ENCODE measurements at regions not wholly inside any gene's neighbourhood (a gene's known extent, or its start where the extent isn't known, plus 50 kb on each side); places are given as distances from the start of the nearest gene placed in this dataset.

DNA sequence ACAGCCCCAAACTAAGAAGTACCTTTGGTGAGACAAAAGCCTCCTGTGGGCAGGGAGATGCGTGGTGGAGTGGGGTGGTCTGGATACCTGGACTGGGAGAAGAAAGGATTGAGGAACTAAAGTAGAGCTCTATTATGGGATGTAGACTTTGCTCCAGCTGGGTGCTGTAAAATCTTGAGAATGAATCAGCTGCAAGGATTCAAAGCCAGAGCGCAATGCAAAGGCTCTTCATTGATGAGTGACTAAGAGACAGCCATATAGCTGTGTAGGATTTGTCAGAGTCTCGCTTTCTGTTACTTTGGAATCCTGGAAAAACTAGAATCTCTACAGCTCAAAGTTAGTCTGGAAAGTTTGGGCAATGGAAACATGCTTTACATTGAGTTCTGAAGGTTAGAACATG is 159.9 kb downstream of the TAF11L14 start:
- DNase-seq (ENCODE audit: low read depth in 1 of 2, low spot score in 1 of 2), result no peak

DNA sequence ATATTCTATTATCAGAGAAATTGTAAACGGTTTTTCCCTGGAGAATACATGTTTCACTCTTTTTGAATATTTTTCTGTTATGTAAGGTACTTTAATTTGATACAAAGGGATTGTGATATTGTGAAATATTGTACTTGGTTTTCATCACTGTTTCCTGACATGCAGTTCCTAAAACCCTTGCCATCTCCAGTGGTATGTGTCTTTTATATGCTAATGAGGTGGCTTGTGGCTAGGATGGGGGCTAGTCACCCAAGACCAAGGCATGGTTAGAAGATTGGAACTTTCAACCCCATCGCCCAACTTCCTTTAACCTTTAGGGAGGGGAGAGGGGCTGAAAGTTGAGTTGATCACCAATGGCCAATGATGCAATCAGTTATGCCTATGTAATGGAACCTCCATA is 160.6 kb downstream of the TAF11L14 start:
- DNase-seq (ENCODE audit: low read depth in 1 of 2, low spot score in 1 of 2), result peak; percentile 68 to 72
- TF ChIP-seq SPI1 (IDR thresholded peaks at IDR 0.05; ENCODE audit: borderline replicate concordance, low read depth), result peak; percentile 52; the same call in 1 of the 2 replicates
- TF ChIP-seq GABPA (IDR thresholded peaks at IDR 0.05; ENCODE audit: low read depth), result no peak
- no peak overlapping the region for H3K27ac ChIP-seq (replicated peaks)

More for the DNA sequence above, 159.9 kb downstream of the TAF11L14 start:
- no peaks in the 10 kb centered on the region for H3K27me3 ChIP-seq (ENCODE audit: insufficient read depth, poor library complexity, severe bottlenecking)
- no peak overlapping the region for H3K4me3 ChIP-seq (replicated peaks; ENCODE audit: insufficient read depth, low read length)
- TF ChIP-seq, protein P1, sequence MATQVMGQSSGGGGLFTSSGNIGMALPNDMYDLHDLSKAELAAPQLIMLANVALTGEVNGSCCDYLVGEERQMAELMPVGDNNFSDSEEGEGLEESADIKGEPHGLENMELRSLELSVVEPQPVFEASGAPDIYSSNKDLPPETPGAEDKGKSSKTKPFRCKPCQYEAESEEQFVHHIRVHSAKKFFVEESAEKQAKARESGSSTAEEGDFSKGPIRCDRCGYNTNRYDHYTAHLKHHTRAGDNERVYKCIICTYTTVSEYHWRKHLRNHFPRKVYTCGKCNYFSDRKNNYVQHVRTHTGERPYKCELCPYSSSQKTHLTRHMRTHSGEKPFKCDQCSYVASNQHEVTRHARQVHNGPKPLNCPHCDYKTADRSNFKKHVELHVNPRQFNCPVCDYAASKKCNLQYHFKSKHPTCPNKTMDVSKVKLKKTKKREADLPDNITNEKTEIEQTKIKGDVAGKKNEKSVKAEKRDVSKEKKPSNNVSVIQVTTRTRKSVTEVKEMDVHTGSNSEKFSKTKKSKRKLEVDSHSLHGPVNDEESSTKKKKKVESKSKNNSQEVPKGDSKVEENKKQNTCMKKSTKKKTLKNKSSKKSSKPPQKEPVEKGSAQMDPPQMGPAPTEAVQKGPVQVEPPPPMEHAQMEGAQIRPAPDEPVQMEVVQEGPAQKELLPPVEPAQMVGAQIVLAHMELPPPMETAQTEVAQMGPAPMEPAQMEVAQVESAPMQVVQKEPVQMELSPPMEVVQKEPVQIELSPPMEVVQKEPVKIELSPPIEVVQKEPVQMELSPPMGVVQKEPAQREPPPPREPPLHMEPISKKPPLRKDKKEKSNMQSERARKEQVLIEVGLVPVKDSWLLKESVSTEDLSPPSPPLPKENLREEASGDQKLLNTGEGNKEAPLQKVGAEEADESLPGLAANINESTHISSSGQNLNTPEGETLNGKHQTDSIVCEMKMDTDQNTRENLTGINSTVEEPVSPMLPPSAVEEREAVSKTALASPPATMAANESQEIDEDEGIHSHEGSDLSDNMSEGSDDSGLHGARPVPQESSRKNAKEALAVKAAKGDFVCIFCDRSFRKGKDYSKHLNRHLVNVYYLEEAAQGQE (IDR thresholded peaks at IDR 0.05; ENCODE audit: insufficient replicate concordance, low read depth), result no peak
- no peak for TF ChIP-seq GABPA (IDR thresholded peaks at IDR 0.05; ENCODE audit: low read depth)
- TF ChIP-seq POLR2AphosphoS5 (IDR thresholded peaks at IDR 0.05; ENCODE audit: low read depth), result no peak
- TF ChIP-seq, protein P2, sequence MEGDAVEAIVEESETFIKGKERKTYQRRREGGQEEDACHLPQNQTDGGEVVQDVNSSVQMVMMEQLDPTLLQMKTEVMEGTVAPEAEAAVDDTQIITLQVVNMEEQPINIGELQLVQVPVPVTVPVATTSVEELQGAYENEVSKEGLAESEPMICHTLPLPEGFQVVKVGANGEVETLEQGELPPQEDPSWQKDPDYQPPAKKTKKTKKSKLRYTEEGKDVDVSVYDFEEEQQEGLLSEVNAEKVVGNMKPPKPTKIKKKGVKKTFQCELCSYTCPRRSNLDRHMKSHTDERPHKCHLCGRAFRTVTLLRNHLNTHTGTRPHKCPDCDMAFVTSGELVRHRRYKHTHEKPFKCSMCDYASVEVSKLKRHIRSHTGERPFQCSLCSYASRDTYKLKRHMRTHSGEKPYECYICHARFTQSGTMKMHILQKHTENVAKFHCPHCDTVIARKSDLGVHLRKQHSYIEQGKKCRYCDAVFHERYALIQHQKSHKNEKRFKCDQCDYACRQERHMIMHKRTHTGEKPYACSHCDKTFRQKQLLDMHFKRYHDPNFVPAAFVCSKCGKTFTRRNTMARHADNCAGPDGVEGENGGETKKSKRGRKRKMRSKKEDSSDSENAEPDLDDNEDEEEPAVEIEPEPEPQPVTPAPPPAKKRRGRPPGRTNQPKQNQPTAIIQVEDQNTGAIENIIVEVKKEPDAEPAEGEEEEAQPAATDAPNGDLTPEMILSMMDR (IDR thresholded peaks at IDR 0.05; ENCODE audit: insufficient read depth, low read length), result no peak
- no peak for TF ChIP-seq SPI1 (IDR thresholded peaks at IDR 0.05; ENCODE audit: borderline replicate concordance, low read depth)
- no peak overlapping the region for H3K27ac ChIP-seq (replicated peaks)

DNA sequence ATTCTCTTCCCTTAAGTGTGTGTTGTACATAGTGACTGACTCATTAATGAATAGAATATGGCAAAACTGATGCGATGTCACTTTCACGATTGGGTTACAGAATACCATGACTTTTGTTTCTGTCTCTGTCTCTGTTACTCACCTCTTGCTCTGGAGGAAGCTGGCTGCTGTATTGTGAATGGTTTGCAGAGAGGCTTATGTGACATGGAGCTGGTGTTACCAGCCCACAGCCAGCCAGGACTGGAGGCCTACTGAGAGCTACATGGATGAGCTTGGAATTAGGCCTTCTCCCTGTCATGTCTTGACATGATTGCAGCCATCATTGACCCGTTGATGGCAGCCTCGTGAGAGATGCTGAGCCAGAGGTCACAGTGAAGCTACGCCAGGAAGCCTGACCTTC is 161.9 kb downstream of the TAF11L14 start:
- DNase-seq (ENCODE audit: low read depth in 1 of 2, low spot score in 1 of 2), result no peak
- H3K27me3 ChIP-seq (ENCODE audit: insufficient read depth, poor library complexity, severe bottlenecking), result no peaks in the 10 kb centered on the region
- no peak overlapping the region for H3K4me3 ChIP-seq (replicated peaks; ENCODE audit: insufficient read depth, low read length)
- TF ChIP-seq, protein P2 (IDR thresholded peaks at IDR 0.05; ENCODE audit: insufficient read depth, low read length), result no peak
- TF ChIP-seq SPI1 (IDR thresholded peaks at IDR 0.05; ENCODE audit: borderline replicate concordance, low read depth), result no peak
- TF ChIP-seq POLR2AphosphoS5 (IDR thresholded peaks at IDR 0.05; ENCODE audit: low read depth), result no peak
- no peak for TF ChIP-seq GABPA (IDR thresholded peaks at IDR 0.05; ENCODE audit: low read depth)
- TF ChIP-seq, protein P1 (IDR thresholded peaks at IDR 0.05; ENCODE audit: insufficient replicate concordance, low read depth), result no peak
- H3K27ac ChIP-seq (replicated peaks), result no peak overlapping the region

More for the DNA sequence above, 160.6 kb downstream of the TAF11L14 start:
- Histone ChIP-seq H3K27me3 (ENCODE audit: insufficient read depth, poor library complexity, severe bottlenecking) (no peaks in the 10 kb centered on the region), H3K4me3 (replicated peaks; ENCODE audit: insufficient read depth, low read length) (no peak overlapping the region)

DNA sequence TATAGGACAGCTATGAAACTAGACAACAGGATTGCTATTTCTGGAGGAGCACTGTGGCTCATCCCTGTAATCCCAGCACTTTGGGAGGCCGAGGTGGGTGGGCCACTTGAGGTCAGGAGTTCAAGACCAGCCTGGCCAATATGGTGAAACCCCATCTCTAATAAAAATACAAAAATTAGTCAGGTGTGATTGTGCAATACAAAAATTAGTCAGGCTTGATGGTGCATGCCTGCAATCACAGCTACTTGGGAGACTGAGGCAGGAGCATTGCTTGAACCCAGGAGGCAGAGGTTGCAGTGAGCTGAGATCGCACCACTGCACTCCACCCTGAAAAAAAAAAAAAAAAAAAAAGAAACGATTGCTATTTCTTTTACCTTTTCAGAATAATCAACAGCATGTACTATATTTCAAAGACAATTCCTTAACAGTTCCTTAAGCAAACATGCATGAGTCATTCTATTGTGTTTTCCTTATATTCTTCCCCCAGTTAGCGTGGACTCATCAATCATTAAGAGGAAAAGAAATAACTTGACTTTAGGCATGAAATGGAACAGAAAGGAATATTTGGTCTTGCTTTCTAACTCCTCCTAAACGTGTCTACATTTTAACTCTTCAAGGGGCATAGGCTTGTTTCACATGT is 162.6 kb downstream of the TAF11L14 start:
- Histone ChIP-seq H3K4me3 (replicated peaks; ENCODE audit: insufficient read depth, low read length) (no peak overlapping the region), H3K27ac (replicated peaks) (no peak overlapping the region), H3K27me3 (ENCODE audit: insufficient read depth, poor library complexity, severe bottlenecking) (no peaks in the 10 kb centered on the region)
- no peak for DNase-seq (ENCODE audit: low read depth in 1 of 2, low spot score in 1 of 2)
- TF ChIP-seq, protein P2 (IDR thresholded peaks at IDR 0.05; ENCODE audit: insufficient read depth, low read length), result no peak
- TF ChIP-seq, protein P1 (IDR thresholded peaks at IDR 0.05; ENCODE audit: insufficient replicate concordance, low read depth), result no peak
- TF ChIP-seq SPI1 (IDR thresholded peaks at IDR 0.05; ENCODE audit: borderline replicate concordance, low read depth) (no peak), GABPA (IDR thresholded peaks at IDR 0.05; ENCODE audit: low read depth) (no peak), POLR2AphosphoS5 (IDR thresholded peaks at IDR 0.05; ENCODE audit: low read depth) (no peak)

Data from HL-60 (cell line).